DND-41 (cell line): ENCODE measurements at regions not wholly inside any gene's neighbourhood (a gene's known extent, or its start where the extent isn't known, plus 50 kb on each side); places are given as distances from the start of the nearest gene placed in this dataset.

Source experiments
- ATAC-seq: fragments of 200-7000 bp; cut with Tn5 transposase; 3 replicates; pipeline ENCODE4 v1.9.1; 2021; ENCODE audit warnings: low read depth; ENCODE audit not compliant: insufficient read depth
- DNase-seq: peaks from one replicate; pipeline ENCODE4 v3.0.0-alpha.2; 2020
- H2AFZ ChIP-seq: 2 replicates; pipeline ENCODE4 v1.6.0; 2012; ENCODE audit warnings: low read depth, low read length
- H3K27ac ChIP-seq: 2 replicates; pipeline ENCODE4 v1.5.1; 2012; ENCODE audit warnings: low read length, inconsistent platforms
- H3K27me3 ChIP-seq: fragments of 200-600 bp; sonication (generic); 2 replicates; pipeline ENCODE4 v1.6.0; 2012; ENCODE audit warnings: low read length, mild to moderate bottlenecking, inconsistent platforms; ENCODE audit not compliant: insufficient read depth, poor library complexity
- H3K36me3 ChIP-seq: 2 replicates; pipeline ENCODE4 v1.5.1; 2012; ENCODE audit warnings: low read length, inconsistent platforms; ENCODE audit not compliant: insufficient read depth
- H3K4me1 ChIP-seq: 2 replicates; pipeline ENCODE4 v1.5.1; 2012; ENCODE audit warnings: mild to moderate bottlenecking, low read length; ENCODE audit not compliant: insufficient read depth
- H3K4me2 ChIP-seq: 2 replicates; pipeline ENCODE4 v1.6.0; 2012; ENCODE audit warnings: mild to moderate bottlenecking, moderate library complexity, low read length, inconsistent platforms; ENCODE audit not compliant: insufficient read depth
- H3K4me3 ChIP-seq, 2 experiments: fragments of 200-600 bp in 1 of 2; shearing (Covaris generic) in 1 of 2; 2 replicates each; pipeline ENCODE4 v1.5.1; 2012 to 2016; ENCODE audit warnings: inconsistent platforms in 2 of 2, low read length in 2 of 2, mild to moderate bottlenecking in 2 of 2, low read depth in 1 of 2, moderate library complexity in 1 of 2
- H3K79me2 ChIP-seq: 2 replicates; pipeline ENCODE4 v1.6.0; 2012; ENCODE audit warnings: low read length, inconsistent platforms; ENCODE audit not compliant: insufficient read depth
- H3K9ac ChIP-seq: 2 replicates; pipeline ENCODE4 v1.6.0; 2012; ENCODE audit warnings: low read depth, mild to moderate bottlenecking, inconsistent platforms, low read length, moderate library complexity
- H3K9me3 ChIP-seq: 2 replicates; pipeline ENCODE4 v1.5.1; 2012; ENCODE audit warnings: low read length, moderate library complexity, mild to moderate bottlenecking, inconsistent platforms; ENCODE audit not compliant: insufficient read depth, severe bottlenecking
- H4K20me1 ChIP-seq: 2 replicates; pipeline ENCODE4 v1.6.0; 2012; ENCODE audit warnings: low read length; ENCODE audit not compliant: insufficient read depth
- EZH2 ChIP-seq: IDR thresholded peaks from 3 replicates; pipeline ENCODE4 v1.6.1; 2012; ENCODE audit warnings: borderline replicate concordance, low read depth, mild to moderate bottlenecking, moderate library complexity, low read length, inconsistent platforms; ENCODE audit not compliant: severe bottlenecking
- TF ChIP-seq, protein P1 (sequence below): IDR thresholded peaks from 2 replicates; pipeline ENCODE4 v1.5.1; 2012; ENCODE audit warnings: borderline replicate concordance, low read length, moderate library complexity, mild to moderate bottlenecking; ENCODE audit not compliant: poor library complexity, severe bottlenecking; ENCODE audit errors: extremely low read depth

DNA sequence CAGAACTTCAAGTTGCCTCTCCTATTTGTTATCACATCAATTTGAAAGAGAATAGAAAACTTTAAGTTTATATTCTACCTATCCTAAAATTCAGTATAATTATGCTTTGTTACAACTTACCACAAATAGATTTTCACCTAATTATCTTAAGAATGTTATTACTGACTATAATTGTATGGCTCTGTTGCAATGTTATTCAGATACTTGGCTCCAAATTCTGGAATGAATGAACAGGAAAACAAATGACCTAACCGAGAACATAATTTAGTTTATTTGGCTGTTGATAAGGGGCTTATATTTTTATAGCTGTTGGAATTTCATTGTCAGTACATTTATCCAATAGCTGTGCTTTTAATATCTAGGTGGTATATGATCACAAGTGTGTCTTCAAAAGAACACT lies 173.2 kb upstream of the GULP1 start:
- no peak for TF ChIP-seq EZH2
- TF ChIP-seq, protein P1, sequence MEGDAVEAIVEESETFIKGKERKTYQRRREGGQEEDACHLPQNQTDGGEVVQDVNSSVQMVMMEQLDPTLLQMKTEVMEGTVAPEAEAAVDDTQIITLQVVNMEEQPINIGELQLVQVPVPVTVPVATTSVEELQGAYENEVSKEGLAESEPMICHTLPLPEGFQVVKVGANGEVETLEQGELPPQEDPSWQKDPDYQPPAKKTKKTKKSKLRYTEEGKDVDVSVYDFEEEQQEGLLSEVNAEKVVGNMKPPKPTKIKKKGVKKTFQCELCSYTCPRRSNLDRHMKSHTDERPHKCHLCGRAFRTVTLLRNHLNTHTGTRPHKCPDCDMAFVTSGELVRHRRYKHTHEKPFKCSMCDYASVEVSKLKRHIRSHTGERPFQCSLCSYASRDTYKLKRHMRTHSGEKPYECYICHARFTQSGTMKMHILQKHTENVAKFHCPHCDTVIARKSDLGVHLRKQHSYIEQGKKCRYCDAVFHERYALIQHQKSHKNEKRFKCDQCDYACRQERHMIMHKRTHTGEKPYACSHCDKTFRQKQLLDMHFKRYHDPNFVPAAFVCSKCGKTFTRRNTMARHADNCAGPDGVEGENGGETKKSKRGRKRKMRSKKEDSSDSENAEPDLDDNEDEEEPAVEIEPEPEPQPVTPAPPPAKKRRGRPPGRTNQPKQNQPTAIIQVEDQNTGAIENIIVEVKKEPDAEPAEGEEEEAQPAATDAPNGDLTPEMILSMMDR: no peak

DNA sequence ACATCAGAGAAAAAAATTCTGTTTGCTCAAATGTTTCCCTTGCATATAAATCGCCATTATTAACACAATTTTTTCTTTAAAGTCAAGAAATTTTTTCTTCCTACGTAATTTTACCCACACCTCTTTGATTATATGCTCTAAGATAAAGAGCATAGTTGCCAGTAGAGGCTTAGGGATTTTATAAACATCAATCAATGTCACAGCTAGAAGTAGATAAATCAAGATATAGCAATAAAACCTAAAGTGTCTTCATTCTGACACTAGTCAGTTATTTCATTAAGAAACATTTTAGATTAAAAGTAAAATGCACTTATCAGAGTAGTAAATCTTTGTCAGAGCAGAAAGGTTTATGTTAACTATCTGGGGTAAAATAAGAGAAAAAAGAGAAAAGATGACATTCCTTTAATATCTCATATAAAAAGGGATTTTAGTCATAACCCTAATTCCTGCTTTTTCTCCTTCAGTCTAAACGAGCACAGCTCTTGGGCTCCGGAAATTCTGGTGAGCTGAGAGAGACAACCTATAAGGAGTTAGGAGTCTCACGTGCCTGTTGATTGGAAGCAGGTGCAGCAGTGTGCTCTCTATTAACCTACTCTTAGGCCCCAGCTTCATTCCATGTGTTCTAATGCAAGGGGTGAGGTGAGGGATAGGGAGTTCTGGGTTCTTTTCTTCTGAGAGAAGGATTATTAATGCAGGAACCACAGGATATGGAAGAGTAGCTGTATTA lies 172.4 kb upstream of the GULP1 start:
- H3K4me3 ChIP-seq: no peak overlapping the region
- no peak overlapping the region for H3K27ac ChIP-seq
- no peaks in the 10 kb centered on the region for H3K36me3 ChIP-seq
- ATAC-seq: no peak
- no peak for DNase-seq
- no peak overlapping the region for H2AFZ ChIP-seq
- no peak overlapping the region for H3K9ac ChIP-seq
- no peak overlapping the region for H3K4me2 ChIP-seq
- no peaks in the 10 kb centered on the region for H3K9me3 ChIP-seq
- no peaks in the 10 kb centered on the region for H3K4me1 ChIP-seq
- no peaks in the 10 kb centered on the region for H4K20me1 ChIP-seq
- no peaks in the 10 kb centered on the region for H3K27me3 ChIP-seq
- TF ChIP-seq, protein P1: no peak
- no peak for TF ChIP-seq EZH2
- no peaks in the 10 kb centered on the region for H3K79me2 ChIP-seq

More for the DNA sequence above, 173.2 kb upstream of the GULP1 start:
- Histone ChIP-seq H3K36me3 (no peaks in the 10 kb centered on the region), H3K4me1 (no peaks in the 10 kb centered on the region), H3K79me2 (no peaks in the 10 kb centered on the region), H3K27me3 (no peaks in the 10 kb centered on the region), H4K20me1 (no peaks in the 10 kb centered on the region), H2AFZ (no peak overlapping the region), H3K27ac (no peak overlapping the region), H3K9me3 (no peaks in the 10 kb centered on the region), H3K4me3 (no peak overlapping the region), H3K9ac (no peak overlapping the region), H3K4me2 (no peak overlapping the region)
- DNase-seq (no peak), ATAC-seq (no peak)

GRCh38 chr2:188122985-188123384 lies 168.7 kb upstream of the GULP1 start:
- DNase-seq (no peak), ATAC-seq (no peak)
- H4K20me1 ChIP-seq: no peaks in the 10 kb centered on the region
- no peaks in the 10 kb centered on the region for H3K79me2 ChIP-seq
- no peaks in the 10 kb centered on the region for H3K27me3 ChIP-seq
- H3K27ac ChIP-seq: no peak overlapping the region
- H3K36me3 ChIP-seq: no peaks in the 10 kb centered on the region
- no peaks in the 10 kb centered on the region for H3K4me1 ChIP-seq
- H3K9ac ChIP-seq: no peak overlapping the region
- TF ChIP-seq, protein P1: no peak
- TF ChIP-seq EZH2: no peak
- no peak overlapping the region for H3K4me3 ChIP-seq
- no peak overlapping the region for H2AFZ ChIP-seq
- no peaks in the 10 kb centered on the region for H3K9me3 ChIP-seq
- no peak overlapping the region for H3K4me2 ChIP-seq

- Histone ChIP-seq H2AFZ (no peak overlapping the region), H3K9me3 (no peaks in the 10 kb centered on the region), H4K20me1 (no peaks in the 10 kb centered on the region), H3K79me2 (no peaks in the 10 kb centered on the region), H3K4me2 (no peak overlapping the region), H3K27ac (no peak overlapping the region), H3K9ac (no peak overlapping the region), H3K4me1 (no peaks in the 10 kb centered on the region), H3K27me3 (no peaks in the 10 kb centered on the region), H3K36me3 (no peaks in the 10 kb centered on the region), H3K4me3 (no peak overlapping the region)
- ATAC-seq (no peak), DNase-seq (no peak)
- TF ChIP-seq EZH2: no peak
- TF ChIP-seq, protein P1: no peak
Observed at GRCh38 chr2:188129677-188130076, 162.0 kb upstream of the GULP1 start.
